ENCODE measurements at regions not wholly inside any gene's neighbourhood (a gene's known extent, or its start where the extent isn't known, plus 50 kb on each side); places are given as distances from the start of the nearest gene placed in this dataset.

DNA sequence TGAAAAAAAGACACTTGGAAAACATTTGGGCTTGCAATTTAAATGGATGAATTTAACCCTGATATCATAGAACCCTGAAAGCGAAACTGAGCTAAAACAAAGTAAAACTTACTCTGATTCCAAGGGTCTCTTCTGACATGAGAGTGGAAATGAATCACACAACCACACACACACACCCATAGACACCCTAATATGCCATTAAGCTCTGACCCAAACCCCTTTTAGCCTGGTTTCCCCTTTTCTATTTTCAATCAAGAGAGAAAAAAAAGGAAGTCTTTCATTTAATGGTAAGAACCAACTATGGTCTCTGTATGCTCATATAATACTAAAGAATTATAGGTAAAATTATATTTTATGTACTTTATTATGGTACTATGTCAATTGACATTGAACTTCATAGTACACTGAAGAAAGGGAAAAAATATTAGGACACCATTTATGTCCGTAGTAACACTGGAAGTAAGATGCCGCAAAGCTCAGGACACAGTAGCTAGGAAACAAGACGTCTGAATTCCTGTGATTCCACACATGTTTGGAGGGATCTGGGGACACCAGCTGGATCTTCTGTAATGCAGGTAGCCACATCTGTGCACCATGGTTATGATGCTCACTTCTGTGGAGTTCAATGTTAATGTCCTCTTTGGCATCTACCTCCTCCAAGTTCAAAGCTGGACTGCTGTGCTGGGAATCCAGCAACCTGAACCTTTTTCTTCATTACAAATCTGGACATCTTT, 95.8 kb downstream of the PCSK1 start:
- TF ChIP-seq, protein P1, sequence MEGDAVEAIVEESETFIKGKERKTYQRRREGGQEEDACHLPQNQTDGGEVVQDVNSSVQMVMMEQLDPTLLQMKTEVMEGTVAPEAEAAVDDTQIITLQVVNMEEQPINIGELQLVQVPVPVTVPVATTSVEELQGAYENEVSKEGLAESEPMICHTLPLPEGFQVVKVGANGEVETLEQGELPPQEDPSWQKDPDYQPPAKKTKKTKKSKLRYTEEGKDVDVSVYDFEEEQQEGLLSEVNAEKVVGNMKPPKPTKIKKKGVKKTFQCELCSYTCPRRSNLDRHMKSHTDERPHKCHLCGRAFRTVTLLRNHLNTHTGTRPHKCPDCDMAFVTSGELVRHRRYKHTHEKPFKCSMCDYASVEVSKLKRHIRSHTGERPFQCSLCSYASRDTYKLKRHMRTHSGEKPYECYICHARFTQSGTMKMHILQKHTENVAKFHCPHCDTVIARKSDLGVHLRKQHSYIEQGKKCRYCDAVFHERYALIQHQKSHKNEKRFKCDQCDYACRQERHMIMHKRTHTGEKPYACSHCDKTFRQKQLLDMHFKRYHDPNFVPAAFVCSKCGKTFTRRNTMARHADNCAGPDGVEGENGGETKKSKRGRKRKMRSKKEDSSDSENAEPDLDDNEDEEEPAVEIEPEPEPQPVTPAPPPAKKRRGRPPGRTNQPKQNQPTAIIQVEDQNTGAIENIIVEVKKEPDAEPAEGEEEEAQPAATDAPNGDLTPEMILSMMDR (IDR thresholded peaks at IDR 0.05): no peak
- TF ChIP-seq POLR2A (IDR thresholded peaks at IDR 0.05): no peak

Measured in sigmoid colon (tissue), 3 donors.